C4-2B (cell line): ENCODE measurements at regions not wholly inside any gene's neighbourhood (a gene's known extent, or its start where the extent isn't known, plus 50 kb on each side); places are given as distances from the start of the nearest gene placed in this dataset.

Experiments
- ZFX ChIP-seq: fragments of 450-650 bp; IDR thresholded peaks from 2 replicates; pipeline ENCODE4 v1.6.1; 2017
- TF ChIP-seq, protein P1 (sequence below): fragments of 450-650 bp; conservative IDR thresholded peaks from 2 replicates; pipeline ENCODE4 v1.5.1; 2017; ENCODE audit warnings: mild to moderate bottlenecking

DNA sequence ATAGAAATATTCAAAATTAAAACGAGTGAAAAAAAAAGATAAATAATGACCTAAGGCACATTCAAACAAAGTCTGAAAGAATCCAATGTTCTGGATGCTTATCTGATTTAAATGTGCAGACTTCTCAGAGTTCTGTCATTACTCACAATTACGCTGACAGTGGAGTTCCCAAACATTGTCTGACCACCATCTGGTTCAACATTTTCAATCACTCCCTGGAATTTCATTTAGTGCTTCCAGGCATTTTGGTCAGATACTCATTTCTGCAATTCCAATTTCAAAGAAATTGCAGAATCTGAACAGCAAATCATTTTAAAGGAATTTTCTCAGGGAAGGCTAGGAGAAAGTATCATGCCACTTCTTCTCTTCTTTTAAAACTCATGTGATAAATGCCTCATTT is 398.2 kb upstream of the PDE3A start:
- TF ChIP-seq, protein P1, sequence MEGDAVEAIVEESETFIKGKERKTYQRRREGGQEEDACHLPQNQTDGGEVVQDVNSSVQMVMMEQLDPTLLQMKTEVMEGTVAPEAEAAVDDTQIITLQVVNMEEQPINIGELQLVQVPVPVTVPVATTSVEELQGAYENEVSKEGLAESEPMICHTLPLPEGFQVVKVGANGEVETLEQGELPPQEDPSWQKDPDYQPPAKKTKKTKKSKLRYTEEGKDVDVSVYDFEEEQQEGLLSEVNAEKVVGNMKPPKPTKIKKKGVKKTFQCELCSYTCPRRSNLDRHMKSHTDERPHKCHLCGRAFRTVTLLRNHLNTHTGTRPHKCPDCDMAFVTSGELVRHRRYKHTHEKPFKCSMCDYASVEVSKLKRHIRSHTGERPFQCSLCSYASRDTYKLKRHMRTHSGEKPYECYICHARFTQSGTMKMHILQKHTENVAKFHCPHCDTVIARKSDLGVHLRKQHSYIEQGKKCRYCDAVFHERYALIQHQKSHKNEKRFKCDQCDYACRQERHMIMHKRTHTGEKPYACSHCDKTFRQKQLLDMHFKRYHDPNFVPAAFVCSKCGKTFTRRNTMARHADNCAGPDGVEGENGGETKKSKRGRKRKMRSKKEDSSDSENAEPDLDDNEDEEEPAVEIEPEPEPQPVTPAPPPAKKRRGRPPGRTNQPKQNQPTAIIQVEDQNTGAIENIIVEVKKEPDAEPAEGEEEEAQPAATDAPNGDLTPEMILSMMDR: no peak
- TF ChIP-seq ZFX: no peak
